Osteocyte (in vitro differentiated cells): ENCODE measurements at regions not wholly inside any gene's neighbourhood (a gene's known extent, or its start where the extent isn't known, plus 50 kb on each side); places are given as distances from the start of the nearest gene placed in this dataset.

ENCODE experiments used
- DNase-seq: peaks from one replicate; pipeline ENCODE4 v3.0.0; 2021; ENCODE audit warnings: mixed read lengths; ENCODE audit not compliant: unreplicated experiment; ENCODE audit errors: extremely low spot score
- H3K27ac Mint-ChIP-seq: one replicate; pipeline ENCODE4 v1.8.0; 2021; ENCODE audit warnings: mild to moderate bottlenecking, mixed read lengths; ENCODE audit not compliant: unreplicated experiment
- H3K27me3 Mint-ChIP-seq: one replicate; pipeline ENCODE4 v1.8.0; 2021; ENCODE audit warnings: mixed read lengths; ENCODE audit not compliant: unreplicated experiment
- H3K36me3 Mint-ChIP-seq: one replicate; pipeline ENCODE4 v1.8.0; 2021; ENCODE audit warnings: mixed read lengths; ENCODE audit not compliant: unreplicated experiment
- H3K4me1 Mint-ChIP-seq: one replicate; pipeline ENCODE4 v1.8.0; 2021; ENCODE audit warnings: mixed read lengths; ENCODE audit not compliant: unreplicated experiment
- H3K4me3 Mint-ChIP-seq: one replicate; pipeline ENCODE4 v1.8.0; 2021; ENCODE audit warnings: mild to moderate bottlenecking, moderate library complexity, mixed read lengths; ENCODE audit not compliant: unreplicated experiment
- H3K9me3 Mint-ChIP-seq: one replicate; pipeline ENCODE4 v1.8.0; 2021; ENCODE audit warnings: mixed read lengths; ENCODE audit not compliant: unreplicated experiment
- TF ChIP-seq, protein P1 (sequence below): fragments of 200-600 bp; sonication (generic); IDR thresholded peaks from 2 replicates; pipeline ENCODE4 v1.5.0; 2021; ENCODE audit warnings: antibody characterized with exemption, mild to moderate bottlenecking, moderate library complexity

GRCh38 chr13:109842212-109842920, 56.0 kb upstream of the IRS2 start:
- Mint-ChIP-seq H3K4me3 (no peak overlapping the region), H3K4me1 (peaks cover 27% of the 10 kb centered on the region), H3K9me3 (no peaks in the 10 kb centered on the region), H3K27ac (no peak overlapping the region), H3K36me3 (peaks cover 2% of the 10 kb centered on the region), H3K27me3 (peaks cover 9% of the 10 kb centered on the region)
- TF ChIP-seq, protein P1, sequence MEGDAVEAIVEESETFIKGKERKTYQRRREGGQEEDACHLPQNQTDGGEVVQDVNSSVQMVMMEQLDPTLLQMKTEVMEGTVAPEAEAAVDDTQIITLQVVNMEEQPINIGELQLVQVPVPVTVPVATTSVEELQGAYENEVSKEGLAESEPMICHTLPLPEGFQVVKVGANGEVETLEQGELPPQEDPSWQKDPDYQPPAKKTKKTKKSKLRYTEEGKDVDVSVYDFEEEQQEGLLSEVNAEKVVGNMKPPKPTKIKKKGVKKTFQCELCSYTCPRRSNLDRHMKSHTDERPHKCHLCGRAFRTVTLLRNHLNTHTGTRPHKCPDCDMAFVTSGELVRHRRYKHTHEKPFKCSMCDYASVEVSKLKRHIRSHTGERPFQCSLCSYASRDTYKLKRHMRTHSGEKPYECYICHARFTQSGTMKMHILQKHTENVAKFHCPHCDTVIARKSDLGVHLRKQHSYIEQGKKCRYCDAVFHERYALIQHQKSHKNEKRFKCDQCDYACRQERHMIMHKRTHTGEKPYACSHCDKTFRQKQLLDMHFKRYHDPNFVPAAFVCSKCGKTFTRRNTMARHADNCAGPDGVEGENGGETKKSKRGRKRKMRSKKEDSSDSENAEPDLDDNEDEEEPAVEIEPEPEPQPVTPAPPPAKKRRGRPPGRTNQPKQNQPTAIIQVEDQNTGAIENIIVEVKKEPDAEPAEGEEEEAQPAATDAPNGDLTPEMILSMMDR, result no peak
- no peak for DNase-seq

- TF ChIP-seq, protein P1, result no peak
- no peaks in the 10 kb centered on the region for H3K9me3 Mint-ChIP-seq
- H3K27me3 Mint-ChIP-seq, result no peaks in the 10 kb centered on the region
- H3K4me3 Mint-ChIP-seq, result no peak overlapping the region
- no peaks in the 10 kb centered on the region for H3K36me3 Mint-ChIP-seq
- no peak for DNase-seq
- no peak overlapping the region for H3K27ac Mint-ChIP-seq
- H3K4me1 Mint-ChIP-seq, result peaks cover 30% of the 10 kb centered on the region
Observed at GRCh38 chr13:109840893-109841287, 54.5 kb upstream of the IRS2 start.

- no peak overlapping the region for H3K4me3 Mint-ChIP-seq
- H3K9me3 Mint-ChIP-seq, result no peaks in the 10 kb centered on the region
- H3K4me1 Mint-ChIP-seq, result peaks cover 30% of the 10 kb centered on the region
- DNase-seq, result no peak
- no peak overlapping the region for H3K27ac Mint-ChIP-seq
- TF ChIP-seq, protein P1, result no peak
- H3K27me3 Mint-ChIP-seq, result no peaks in the 10 kb centered on the region
- no peaks in the 10 kb centered on the region for H3K36me3 Mint-ChIP-seq
Observed at GRCh38 chr13:109840201-109840892, 54.0 kb upstream of the IRS2 start.

GRCh38 chr13:109836629-109837607, 50.5 kb upstream of the IRS2 start:
- TF ChIP-seq, protein P1, result no peak
- Mint-ChIP-seq H3K36me3 (no peaks in the 10 kb centered on the region), H3K9me3 (peaks cover 2% of the 10 kb centered on the region), H3K4me1 (peaks cover 13% of the 10 kb centered on the region), H3K27ac (no peak overlapping the region), H3K4me3 (no peak overlapping the region), H3K27me3 (no peaks in the 10 kb centered on the region)
- DNase-seq, result no peak
